Calu3 (cell line): ENCODE measurements at regions not wholly inside any gene's neighbourhood (a gene's known extent, or its start where the extent isn't known, plus 50 kb on each side); places are given as distances from the start of the nearest gene placed in this dataset.

ENCODE experiments used
- BruUV-seq: library from RNA; stranded (reverse); fragments of 400-500 nt; replicated peaks from 2 replicates; lab custom pipeline; 2021; lab: Mats Ljungman, UMichigan
- CTCF ChIA-PET: fragments of 300-600 bp; sonication (Branson Sonifier 250); formaldehyde crosslinking; loops from one replicate; lab custom pipeline; 2022; ENCODE audit warnings: antibody characterized with exemption; lab: Charles Lee
- DNase-seq: peaks from one replicate; pipeline ENCODE4 v3.0.0; 2022
- H3K27ac Mint-ChIP-seq: one replicate; pipeline ENCODE4 v1.8.0; 2022; ENCODE audit warnings: mixed read lengths; ENCODE audit not compliant: unreplicated experiment
- H3K27me3 Mint-ChIP-seq: one replicate; pipeline ENCODE4 v1.8.0; 2022; ENCODE audit warnings: mixed read lengths; ENCODE audit not compliant: unreplicated experiment
- H3K36me3 Mint-ChIP-seq: one replicate; pipeline ENCODE4 v1.8.0; 2022; ENCODE audit warnings: mild to moderate bottlenecking, moderate library complexity, mixed read lengths; ENCODE audit not compliant: insufficient read depth, unreplicated experiment
- H3K4me1 Mint-ChIP-seq: one replicate; pipeline ENCODE4 v1.8.0; 2022; ENCODE audit warnings: mild to moderate bottlenecking, low read depth, mixed read lengths; ENCODE audit not compliant: unreplicated experiment
- H3K4me3 Mint-ChIP-seq: one replicate; pipeline ENCODE4 v1.8.0; 2022; ENCODE audit warnings: mild to moderate bottlenecking, low read depth, moderate library complexity, mixed read lengths; ENCODE audit not compliant: unreplicated experiment
- H3K9me3 Mint-ChIP-seq: one replicate; pipeline ENCODE4 v1.8.0; 2022; ENCODE audit warnings: low read depth, mixed read lengths; ENCODE audit not compliant: unreplicated experiment
- intact Hi-C: fragments of 100-400 bp; cut with micrococcal nuclease; formaldehyde crosslinking; loops from one replicate; pipeline ENCODE4 v1.10.0; 2022; ENCODE audit not compliant: unreplicated experiment
- TF ChIP-seq, protein P1 (sequence below): fragments of 200-600 bp; IDR thresholded peaks from one replicate; pipeline ENCODE4 v1.8.0; 2022; ENCODE audit warnings: antibody characterized with exemption; ENCODE audit not compliant: unreplicated experiment

DNA sequence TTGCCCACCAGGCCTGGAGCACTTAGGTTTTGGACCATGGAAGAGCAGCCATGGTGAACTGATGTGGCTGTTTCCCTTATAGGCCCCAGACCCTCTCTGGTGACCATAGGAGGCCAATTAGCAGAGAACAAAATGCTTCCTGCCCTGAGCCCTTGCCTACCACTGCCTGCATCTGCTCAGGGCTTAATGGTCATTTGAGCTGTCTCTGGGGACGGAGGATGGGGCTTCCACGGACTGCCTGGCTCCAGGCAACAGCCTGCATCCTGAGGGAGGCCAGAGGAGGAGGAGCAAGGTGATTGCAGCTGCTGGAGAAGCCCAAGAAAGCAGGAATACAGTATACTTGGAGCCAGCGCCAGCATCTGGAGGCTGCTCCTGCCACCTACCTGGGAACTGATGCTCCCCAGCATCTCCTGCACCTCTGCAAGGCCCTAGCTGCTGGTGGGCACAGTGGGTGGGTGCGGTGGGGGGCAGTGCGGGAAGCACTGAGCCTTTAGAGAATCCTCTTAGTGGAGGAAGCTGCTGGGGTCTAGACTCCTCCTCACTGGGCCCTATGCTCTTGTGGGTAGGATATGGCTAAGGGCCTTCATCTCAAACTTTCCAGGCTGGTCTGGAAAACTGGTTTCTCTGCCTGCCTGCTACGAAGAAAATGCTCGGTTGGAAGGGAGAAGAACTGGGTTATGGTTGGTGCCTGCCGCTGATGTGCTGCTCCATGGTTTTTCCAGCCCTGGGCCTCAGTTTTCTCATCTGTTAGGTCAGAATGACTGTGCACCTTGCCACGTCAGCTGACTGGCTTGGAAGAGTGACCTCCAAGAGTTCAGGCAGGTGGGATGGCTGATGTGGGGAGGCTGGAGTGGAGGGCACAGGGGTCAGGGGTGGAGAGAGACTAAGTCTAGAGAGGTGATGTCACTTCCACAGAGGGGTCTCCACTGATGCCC is 158.8 kb upstream of the PJA1 start:
- Mint-ChIP-seq H3K27ac (no peak overlapping the region), H3K4me3 (no peak overlapping the region), H3K9me3 (peaks cover 2% of the 10 kb centered on the region), H3K27me3 (no peaks in the 10 kb centered on the region), H3K36me3 (no peaks in the 10 kb centered on the region), H3K4me1 (no peaks in the 10 kb centered on the region)
- no peak for DNase-seq
- BruUV-seq: no TSS peak
- TF ChIP-seq, protein P1, sequence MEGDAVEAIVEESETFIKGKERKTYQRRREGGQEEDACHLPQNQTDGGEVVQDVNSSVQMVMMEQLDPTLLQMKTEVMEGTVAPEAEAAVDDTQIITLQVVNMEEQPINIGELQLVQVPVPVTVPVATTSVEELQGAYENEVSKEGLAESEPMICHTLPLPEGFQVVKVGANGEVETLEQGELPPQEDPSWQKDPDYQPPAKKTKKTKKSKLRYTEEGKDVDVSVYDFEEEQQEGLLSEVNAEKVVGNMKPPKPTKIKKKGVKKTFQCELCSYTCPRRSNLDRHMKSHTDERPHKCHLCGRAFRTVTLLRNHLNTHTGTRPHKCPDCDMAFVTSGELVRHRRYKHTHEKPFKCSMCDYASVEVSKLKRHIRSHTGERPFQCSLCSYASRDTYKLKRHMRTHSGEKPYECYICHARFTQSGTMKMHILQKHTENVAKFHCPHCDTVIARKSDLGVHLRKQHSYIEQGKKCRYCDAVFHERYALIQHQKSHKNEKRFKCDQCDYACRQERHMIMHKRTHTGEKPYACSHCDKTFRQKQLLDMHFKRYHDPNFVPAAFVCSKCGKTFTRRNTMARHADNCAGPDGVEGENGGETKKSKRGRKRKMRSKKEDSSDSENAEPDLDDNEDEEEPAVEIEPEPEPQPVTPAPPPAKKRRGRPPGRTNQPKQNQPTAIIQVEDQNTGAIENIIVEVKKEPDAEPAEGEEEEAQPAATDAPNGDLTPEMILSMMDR: no peak
- intact Hi-C loops: no loop called here
- CTCF ChIA-PET: interaction anchor here (1.3 kb wide), 1 partner anchor 36 kb away, joined by 4 read pairs; no protein-coding TSS in a partner anchor

GRCh38 chrX:69321789-69322188 is 156.5 kb upstream of the PJA1 start:
- DNase-seq: no peak
- CTCF ChIA-PET: no interaction called here
- no peaks in the 10 kb centered on the region for H3K27me3 Mint-ChIP-seq
- H3K4me3 Mint-ChIP-seq: no peak overlapping the region
- TF ChIP-seq, protein P1: no peak
- no peaks in the 10 kb centered on the region for H3K36me3 Mint-ChIP-seq
- intact Hi-C loops: no loop called here
- no peak overlapping the region for H3K27ac Mint-ChIP-seq
- no peaks in the 10 kb centered on the region for H3K4me1 Mint-ChIP-seq
- no TSS peak for BruUV-seq
- H3K9me3 Mint-ChIP-seq: no peaks in the 10 kb centered on the region

- H3K4me1 Mint-ChIP-seq: no peaks in the 10 kb centered on the region
- DNase-seq: no peak
- no peak overlapping the region for H3K27ac Mint-ChIP-seq
- no peaks in the 10 kb centered on the region for H3K27me3 Mint-ChIP-seq
- BruUV-seq: no TSS peak
- no peak overlapping the region for H3K4me3 Mint-ChIP-seq
- H3K9me3 Mint-ChIP-seq: no peaks in the 10 kb centered on the region
- H3K36me3 Mint-ChIP-seq: no peaks in the 10 kb centered on the region
- intact Hi-C loops: no loop called here
- CTCF ChIA-PET: no interaction called here
- TF ChIP-seq, protein P1: no peak
Observed at GRCh38 chrX:69321006-69321655, 155.9 kb upstream of the PJA1 start.

- DNase-seq: no peak
- no peaks in the 10 kb centered on the region for H3K9me3 Mint-ChIP-seq
- no peaks in the 10 kb centered on the region for H3K27me3 Mint-ChIP-seq
- CTCF ChIA-PET: no interaction called here
- no peak overlapping the region for H3K4me3 Mint-ChIP-seq
- no peaks in the 10 kb centered on the region for H3K36me3 Mint-ChIP-seq
- no peaks in the 10 kb centered on the region for H3K4me1 Mint-ChIP-seq
- no TSS peak for BruUV-seq
- TF ChIP-seq, protein P1: no peak
- intact Hi-C loops: no loop called here
- no peak overlapping the region for H3K27ac Mint-ChIP-seq
Observed at GRCh38 chrX:69320116-69320515, 154.9 kb upstream of the PJA1 start.
